ENCODE measurements at regions not wholly inside any gene's neighbourhood (a gene's known extent, or its start where the extent isn't known, plus 50 kb on each side); places are given as distances from the start of the nearest gene placed in this dataset.

DNA sequence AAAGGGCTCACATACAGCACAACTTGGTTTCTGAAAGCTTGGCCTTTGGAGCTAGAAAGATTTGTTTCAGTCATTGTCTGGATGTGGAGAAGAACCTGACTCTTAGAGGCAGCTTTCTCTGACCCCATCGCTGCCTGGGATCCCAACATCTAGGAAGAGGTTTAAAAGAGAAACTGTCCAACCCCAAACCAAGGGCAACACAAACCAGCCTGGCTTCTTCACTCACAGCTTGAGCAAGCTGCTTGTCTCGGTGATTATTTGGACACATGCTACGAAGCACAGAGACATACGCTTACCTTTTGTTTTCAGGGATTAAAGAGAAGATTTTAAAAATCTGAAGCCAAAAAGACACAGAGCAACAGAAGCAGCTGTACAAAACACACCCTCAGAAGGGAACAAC lies 109.8 kb downstream of the ETS2 start:
- intact Hi-C loops (cut with micrococcal nuclease) (no loop called here), dilution Hi-C loops (cut with MboI; ENCODE audit: extremely low pct_ligation_motif_present, low sequenced_read_pairs) (no loop called here)
- H4K20me1 ChIP-seq (replicated peaks; ENCODE audit: control insufficient read depth, extremely low read depth, insufficient read depth, low read length): no peaks in the 10 kb centered on the region
- no peak for DNase-seq (ENCODE audit: low read depth, low spot score)
- H2AFZ ChIP-seq (ENCODE audit: low read depth, low read length): no peak overlapping the region
- peaks cover 0 to 5% of the 10 kb centered on the region in 2 experiments for H3K27me3 ChIP-seq (ENCODE audit: control insufficient read depth in 2 of 2, insufficient read depth in 2 of 2, low read length in 2 of 2)
- no peak overlapping the region for H3K4me2 ChIP-seq (ENCODE audit: insufficient read depth, low read length)
- ChIA-PET POLR2A (no interaction called here), CTCF (interaction anchor here (1.0 to 1.7 kb wide), 4 partner anchors 11 to 78 kb away, joined by 3 to 7 read pairs (median 4); no protein-coding TSS in a partner anchor)
- no peaks in the 10 kb centered on the region for H3K36me3 ChIP-seq (ENCODE audit: control insufficient read depth in 2 of 2, extremely low read depth in 1 of 2, insufficient read depth in 2 of 2, low read length in 2 of 2)
- no peaks in the 10 kb centered on the region for H3K79me2 ChIP-seq (ENCODE audit: control insufficient read depth, insufficient read depth, low read length)
- TF ChIP-seq MYC (IDR thresholded peaks at IDR 0.05; ENCODE audit: low read depth, low read length) (no peak), FOS (IDR thresholded peaks at IDR 0.05; ENCODE audit: borderline replicate concordance, insufficient read depth, low read length) (no peak), POLR2A (IDR thresholded peaks at IDR 0.05; ENCODE audit: low read depth, low read length) (no peak), JUN (IDR thresholded peaks at IDR 0.05; ENCODE audit: borderline replicate concordance, insufficient read depth, insufficient read length, low read depth) (no peak), POLR2AphosphoS5 (IDR thresholded peaks at IDR 0.05; ENCODE audit: insufficient read depth, low read depth, low read length) (no peak), EZH2 (IDR thresholded peaks at IDR 0.05; ENCODE audit: borderline replicate concordance, low read depth, low read length, severe bottlenecking) (no peak), GATA2 (IDR thresholded peaks at IDR 0.05; ENCODE audit: insufficient read depth, insufficient read length, low read depth, low read length) (no peak)
- TF ChIP-seq, protein P1, sequence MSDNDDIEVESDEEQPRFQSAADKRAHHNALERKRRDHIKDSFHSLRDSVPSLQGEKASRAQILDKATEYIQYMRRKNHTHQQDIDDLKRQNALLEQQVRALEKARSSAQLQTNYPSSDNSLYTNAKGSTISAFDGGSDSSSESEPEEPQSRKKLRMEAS (IDR thresholded peaks at IDR 0.05; ENCODE audit: insufficient read depth, insufficient read length): no peak
- TF ChIP-seq, protein P2, sequence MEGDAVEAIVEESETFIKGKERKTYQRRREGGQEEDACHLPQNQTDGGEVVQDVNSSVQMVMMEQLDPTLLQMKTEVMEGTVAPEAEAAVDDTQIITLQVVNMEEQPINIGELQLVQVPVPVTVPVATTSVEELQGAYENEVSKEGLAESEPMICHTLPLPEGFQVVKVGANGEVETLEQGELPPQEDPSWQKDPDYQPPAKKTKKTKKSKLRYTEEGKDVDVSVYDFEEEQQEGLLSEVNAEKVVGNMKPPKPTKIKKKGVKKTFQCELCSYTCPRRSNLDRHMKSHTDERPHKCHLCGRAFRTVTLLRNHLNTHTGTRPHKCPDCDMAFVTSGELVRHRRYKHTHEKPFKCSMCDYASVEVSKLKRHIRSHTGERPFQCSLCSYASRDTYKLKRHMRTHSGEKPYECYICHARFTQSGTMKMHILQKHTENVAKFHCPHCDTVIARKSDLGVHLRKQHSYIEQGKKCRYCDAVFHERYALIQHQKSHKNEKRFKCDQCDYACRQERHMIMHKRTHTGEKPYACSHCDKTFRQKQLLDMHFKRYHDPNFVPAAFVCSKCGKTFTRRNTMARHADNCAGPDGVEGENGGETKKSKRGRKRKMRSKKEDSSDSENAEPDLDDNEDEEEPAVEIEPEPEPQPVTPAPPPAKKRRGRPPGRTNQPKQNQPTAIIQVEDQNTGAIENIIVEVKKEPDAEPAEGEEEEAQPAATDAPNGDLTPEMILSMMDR (IDR thresholded peaks at IDR 0.05; ENCODE audit: extremely low read depth in 1 of 2, insufficient read depth in 1 of 2, low read depth in 1 of 2, low read length in 2 of 2): no peak
- no peak overlapping the region for H3K9ac ChIP-seq (replicated peaks; ENCODE audit: extremely low read depth, insufficient read depth, low read length)
- no peak for FAIRE-seq
- H3K4me3 ChIP-seq (replicated peaks in 1 of 3; ENCODE audit: insufficient read depth in 1 of 3, low read depth in 1 of 3, low read length in 3 of 3): no peak overlapping the region
- H3K9me1 ChIP-seq (replicated peaks; ENCODE audit: control insufficient read depth, extremely low read depth, insufficient read depth, low read length): no peaks in the 10 kb centered on the region
- BruUV-seq (replicated peaks): no TSS peak
- H3K27ac ChIP-seq (ENCODE audit: insufficient read depth, low read depth, low read length): no peak overlapping the region
- no peaks in the 10 kb centered on the region for H3K9me3 ChIP-seq (replicated peaks; ENCODE audit: control insufficient read depth, insufficient read depth, low read length)
- no peaks in the 10 kb centered on the region for H3K4me1 ChIP-seq (ENCODE audit: control insufficient read depth, extremely low read depth, insufficient read depth, low read length)

Measured in endothelial cell of umbilical vein (primary cell).